H1 (cell line): ENCODE measurements at regions not wholly inside any gene's neighbourhood (a gene's known extent, or its start where the extent isn't known, plus 50 kb on each side); places are given as distances from the start of the nearest gene placed in this dataset.

Source experiments
- CTCF ChIA-PET: fragments of 300-600 bp; sonication (Branson Sonifier 250); formaldehyde crosslinking; loops from one replicate; lab custom pipeline; 2021; ENCODE audit not compliant: partially characterized antibody; lab: Charles Lee
- POLR2A ChIA-PET: fragments of 300-600 bp; sonication (Branson Sonifier 250); formaldehyde crosslinking; loops from one replicate; lab custom pipeline; 2021; ENCODE audit warnings: inconsistent platforms; ENCODE audit not compliant: partially characterized antibody; lab: Charles Lee
- DNase-seq, 2 experiments: peaks; one replicate each; pipeline versions ENCODE4 v3.0.0 to v3.0.0-alpha.2; 2010 to 2022; ENCODE audit warnings: low spot score in 2 of 2, low read depth in 1 of 2, mixed read lengths in 1 of 2
- FAIRE-seq: peaks from 2 replicates; lab custom pipeline; 2011; peaks lifted over from hg19 to GRCh38; lab: Jason Lieb, UNC
- H2AFZ ChIP-seq: 2 replicates; pipeline ENCODE4 v1.8.1; 2012; ENCODE audit warnings: low read length, inconsistent platforms
- H2AK5ac ChIP-seq: 2 replicates; pipeline ENCODE4 v1.6.1; 2013; ENCODE audit warnings: low read depth, low read length
- H2BK120ac ChIP-seq: replicated peaks from 2 replicates; pipeline ENCODE3; 2013; ENCODE audit warnings: low read depth, low read length, inconsistent platforms
- H2BK12ac ChIP-seq: 2 replicates; pipeline ENCODE4 v1.6.1; 2013; ENCODE audit warnings: low read depth, low read length
- H2BK15ac ChIP-seq: 2 replicates; pipeline ENCODE4 v1.6.1; 2013; ENCODE audit warnings: low read length
- H2BK20ac ChIP-seq: 2 replicates; pipeline ENCODE4 v1.6.1; 2013; ENCODE audit warnings: low read length
- H2BK5ac ChIP-seq: 2 replicates; pipeline ENCODE4 v1.6.1; 2013; ENCODE audit warnings: low read depth, low read length
- H3K14ac ChIP-seq: 2 replicates; pipeline ENCODE4 v1.6.1; 2013; ENCODE audit warnings: inconsistent platforms; ENCODE audit not compliant: insufficient read length
- H3K18ac ChIP-seq: 2 replicates; pipeline ENCODE4 v1.6.1; 2013; ENCODE audit warnings: low read length; ENCODE audit errors: extremely low read depth
- H3K23ac ChIP-seq: 2 replicates; pipeline ENCODE4 v1.6.1; 2013; ENCODE audit warnings: inconsistent platforms; ENCODE audit not compliant: insufficient read length
- H3K23me2 ChIP-seq: 2 replicates; pipeline ENCODE4 v1.6.1; 2013; ENCODE audit warnings: low read depth, low read length
- H3K27ac ChIP-seq: 2 replicates; pipeline ENCODE4 v1.6.1; 2011; ENCODE audit warnings: low read depth, low read length, inconsistent platforms
- H3K27me3 ChIP-seq, 4 experiments: replicated peaks in 1 of 4; 1 replicate in 1 of 4; 2 replicates in 3 of 4; pipeline versions ENCODE4 v1.6.1 to v1.8.1; 2011 to 2013; ENCODE audit warnings: low read length in 3 of 4, mild to moderate bottlenecking in 3 of 4, inconsistent platforms in 2 of 4, mixed read lengths in 2 of 4, moderate library complexity in 1 of 4; ENCODE audit not compliant: control insufficient read depth in 3 of 4, insufficient read depth in 3 of 4; ENCODE audit errors: extremely low read depth in 1 of 4
- H3K36me3 ChIP-seq, 4 experiments: 2 replicates each; pipeline versions ENCODE4 v1.6.1 to v1.8.1; 2011 to 2013; ENCODE audit warnings: mild to moderate bottlenecking in 4 of 4, low read length in 3 of 4, moderate library complexity in 2 of 4, control low read depth in 1 of 4, inconsistent platforms in 1 of 4; ENCODE audit not compliant: insufficient read depth in 4 of 4, control insufficient read depth in 2 of 4
- H3K4ac ChIP-seq: replicated peaks from 2 replicates; pipeline ENCODE3; 2013; ENCODE audit warnings: low read length, low read depth, mixed read lengths, inconsistent platforms; ENCODE audit not compliant: insufficient read length
- H3K4me1 ChIP-seq, 4 experiments: replicated peaks in 1 of 4; 1 replicate in 1 of 4; 2 replicates in 3 of 4; pipeline versions ENCODE4 v1.6.1 to v1.8.1; 2011 to 2013; ENCODE audit warnings: low read length in 3 of 4, inconsistent platforms in 2 of 4, mixed read lengths in 1 of 4; ENCODE audit not compliant: insufficient read depth in 4 of 4, control insufficient read depth in 3 of 4
- H3K4me2 ChIP-seq, 2 experiments: 2 replicates each; pipeline versions ENCODE4 v1.6.1 to v1.8.1; 2011 to 2013; ENCODE audit warnings: low read depth in 2 of 2, low read length in 2 of 2, control low read depth in 1 of 2, inconsistent platforms in 1 of 2, mild to moderate bottlenecking in 1 of 2; ENCODE audit not compliant: insufficient read depth in 1 of 2
- H3K4me3 ChIP-seq, 4 experiments: fragments of 200-600, 300-600 bp in 1 of 4; sonication (generic), shearing (Covaris generic), sonication (Bioruptor Twin) in 1 of 4; 2 replicates each; pipeline versions ENCODE4 v1.5.1 to v1.8.1; 2011 to 2016; ENCODE audit warnings: low read length in 4 of 4, low read depth in 3 of 4, control low read depth in 2 of 4, inconsistent platforms in 2 of 4, mild to moderate bottlenecking in 2 of 4, mixed read lengths in 1 of 4, moderate library complexity in 1 of 4; ENCODE audit not compliant: insufficient read depth in 2 of 4; ENCODE audit errors: extremely low read depth in 1 of 4
- H3K56ac ChIP-seq: replicated peaks from 2 replicates; pipeline ENCODE3; 2013; ENCODE audit warnings: low read depth, mild to moderate bottlenecking, mixed read lengths, low read length, inconsistent platforms; ENCODE audit not compliant: insufficient read length
- H3K79me1 ChIP-seq: 2 replicates; pipeline ENCODE4 v1.6.1; 2013; ENCODE audit warnings: low read depth, low read length, control low read depth
- H3K79me2 ChIP-seq, 2 experiments: 2 replicates each; pipeline versions ENCODE4 v1.6.1 to v1.8.1; 2012 to 2013; ENCODE audit warnings: low read length in 2 of 2, mild to moderate bottlenecking in 2 of 2, inconsistent platforms in 1 of 2; ENCODE audit not compliant: insufficient read depth in 2 of 2, control insufficient read depth in 1 of 2
- H3K9ac ChIP-seq, 4 experiments: replicated peaks in 1 of 4; 1 replicate in 1 of 4; 2 replicates in 3 of 4; pipeline versions ENCODE4 v1.6.1 to v1.8.1; 2011 to 2013; ENCODE audit warnings: low read depth in 3 of 4, low read length in 3 of 4, control low read depth in 2 of 4, mild to moderate bottlenecking in 2 of 4, moderate library complexity in 2 of 4, inconsistent platforms in 1 of 4; ENCODE audit errors: extremely low read depth in 1 of 4
- H3K9me3 ChIP-seq, 2 experiments: 2 replicates each; pipeline versions ENCODE4 v1.6.1 to v1.8.1; 2012 to 2013; ENCODE audit warnings: mild to moderate bottlenecking in 2 of 2, moderate library complexity in 2 of 2, control low read depth in 1 of 2, inconsistent platforms in 1 of 2, low read depth in 1 of 2, low read length in 1 of 2, mixed read lengths in 1 of 2; ENCODE audit not compliant: insufficient read depth in 2 of 2
- H4K20me1 ChIP-seq, 2 experiments: replicated peaks in 1 of 2; 2 replicates each; pipeline versions ENCODE3 to v1.8.1; 2011 to 2013; ENCODE audit warnings: inconsistent platforms in 2 of 2, low read length in 2 of 2, mild to moderate bottlenecking in 1 of 2; ENCODE audit not compliant: insufficient read depth in 2 of 2, control insufficient read depth in 1 of 2
- H4K5ac ChIP-seq: 2 replicates; pipeline ENCODE4 v1.6.1; 2013; ENCODE audit warnings: low read length, low read depth, mixed read lengths, inconsistent platforms; ENCODE audit not compliant: insufficient read length
- H4K8ac ChIP-seq: 2 replicates; pipeline ENCODE4 v1.8.0; 2013; ENCODE audit warnings: mild to moderate bottlenecking, moderate library complexity, low read length, inconsistent platforms; ENCODE audit not compliant: insufficient read depth; ENCODE audit errors: extremely low read depth
- H4K91ac ChIP-seq: replicated peaks from 2 replicates; pipeline ENCODE3; 2013; ENCODE audit warnings: low read length, mixed read lengths, inconsistent platforms; ENCODE audit not compliant: insufficient read length
- BCL11A ChIP-seq, 2 experiments: IDR thresholded peaks; one replicate each; pipeline ENCODE4 v1.6.1; 2011; ENCODE audit warnings: low read depth in 2 of 2, low read length in 2 of 2, mild to moderate bottlenecking in 2 of 2
- GABPA ChIP-seq: IDR thresholded peaks from 2 replicates; pipeline ENCODE4 v1.6.1; 2011; ENCODE audit warnings: mild to moderate bottlenecking, low read length, moderate library complexity, borderline replicate concordance; ENCODE audit not compliant: insufficient read depth
- SAP30 ChIP-seq: fragments of 300-600 bp; sonication (generic); IDR thresholded peaks from 2 replicates; pipeline ENCODE4 v1.7.1; 2012; ENCODE audit warnings: low read length, moderate library complexity, mild to moderate bottlenecking, inconsistent platforms; ENCODE audit not compliant: insufficient read depth, insufficient replicate concordance
- SIRT6 ChIP-seq: IDR thresholded peaks from one replicate; pipeline ENCODE4 v1.7.1; 2012; ENCODE audit warnings: low read length, inconsistent platforms
- SP2 ChIP-seq: IDR thresholded peaks from 2 replicates; pipeline ENCODE4 v1.6.1; 2012; ENCODE audit warnings: mild to moderate bottlenecking, low read length, inconsistent platforms
- TEAD4 ChIP-seq: IDR thresholded peaks from 2 replicates; pipeline ENCODE4 v1.6.1; 2012; ENCODE audit warnings: low read depth, low read length, inconsistent platforms, mixed read lengths
- YY1 ChIP-seq: IDR thresholded peaks from 2 replicates; pipeline ENCODE4 v1.6.1; 2011; ENCODE audit warnings: low read depth, mild to moderate bottlenecking, low read length
- WGBS, 2 experiments: shearing (Covaris generic) in 1 of 2; methylation state at CpG; one replicate each; pipeline versions ENCODE4 v1.1.6 to v1.1.7; 2013 to 2015; ENCODE audit warnings: low lambda C conversion rate in 2 of 2, mixed read lengths in 2 of 2, inconsistent platforms in 1 of 2, low coverage in 1 of 2, missing lambda C conversion rate in 1 of 2; ENCODE audit not compliant: insufficient replicate concordance in 2 of 2, insufficient coverage in 1 of 2, insufficient read length in 1 of 2; ENCODE audit errors: extremely low coverage in 1 of 2, missing lambda C conversion rate in 1 of 2; 5-methylcytosine and 5-hydroxymethylcytosine counted together
- TF ChIP-seq, protein P1 (sequence below): IDR thresholded peaks from 2 replicates; pipeline ENCODE4 v1.6.1; 2012; ENCODE audit warnings: inconsistent platforms

DNA sequence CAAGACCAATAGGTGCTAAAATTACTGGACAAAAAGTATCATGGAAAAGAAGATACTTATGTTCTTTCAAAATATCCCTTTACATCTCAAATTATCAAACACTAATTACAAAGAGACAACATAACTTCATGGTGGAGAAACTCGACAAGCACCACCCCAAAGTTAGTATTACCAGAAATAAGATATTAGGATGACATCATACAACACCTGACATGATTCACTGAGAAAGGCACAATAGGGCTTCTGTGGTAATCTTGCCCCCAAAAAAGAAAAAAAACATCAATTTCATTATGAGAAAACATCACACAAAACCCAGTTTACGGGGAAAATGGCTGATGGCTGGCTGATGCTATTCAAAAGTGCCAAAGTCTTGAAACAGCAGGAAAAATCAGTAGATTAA is 1781.7 kb upstream of the PCDH10 start:
- ChIA-PET CTCF (no interaction called here), POLR2A (no interaction called here)
- Histone ChIP-seq H3K9ac (no peak overlapping the region), H3K23ac (no peak overlapping the region), H4K5ac (no peak overlapping the region), H2BK120ac (no peak overlapping the region), H3K4me3 (no peak overlapping the region), H3K18ac (no peak overlapping the region), H3K79me2 (no peaks in the 10 kb centered on the region), H3K4ac (no peak overlapping the region), H3K27me3 (no peaks in the 10 kb centered on the region), H3K36me3 (no peaks in the 10 kb centered on the region), H2BK12ac (no peak overlapping the region), H3K23me2 (no peaks in the 10 kb centered on the region), H2BK5ac (no peak overlapping the region), H3K27ac (no peak overlapping the region), H2AFZ (no peak overlapping the region), H4K8ac (no peak overlapping the region), H4K20me1 (no peaks in the 10 kb centered on the region), H4K91ac (no peak overlapping the region), H2AK5ac (no peak overlapping the region), H3K4me1 (no peaks in the 10 kb centered on the region), H3K14ac (no peak overlapping the region), H2BK20ac (no peak overlapping the region), H3K56ac (no peak overlapping the region), H2BK15ac (no peak overlapping the region), H3K9me3 (no peaks in the 10 kb centered on the region), H3K4me2 (no peak overlapping the region), H3K79me1 (no peaks in the 10 kb centered on the region)
- DNase-seq (no peak), FAIRE-seq (no peak)
- no peak for TF ChIP-seq SAP30
- TF ChIP-seq TEAD4 = no peak
- no peak for TF ChIP-seq SP2
- TF ChIP-seq BCL11A (IDR thresholded peaks at IDR 0.05; ENCODE audit: low read depth in 2 of 2, low read length in 2 of 2) = no peak
- TF ChIP-seq YY1 = no peak
- TF ChIP-seq GABPA = no peak
- TF ChIP-seq, protein P1, sequence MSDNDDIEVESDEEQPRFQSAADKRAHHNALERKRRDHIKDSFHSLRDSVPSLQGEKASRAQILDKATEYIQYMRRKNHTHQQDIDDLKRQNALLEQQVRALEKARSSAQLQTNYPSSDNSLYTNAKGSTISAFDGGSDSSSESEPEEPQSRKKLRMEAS = no peak
- no peak for TF ChIP-seq SIRT6
- WGBS, 2 experiments = 100% methylated on average over 2 of the region's 2 CpGs; no CpG with 5 or more reads in 1 of the 2 experiments
